Peyer's patch (tissue), 4 donors: ENCODE measurements at regions not wholly inside any gene's neighbourhood (a gene's known extent, or its start where the extent isn't known, plus 50 kb on each side); places are given as distances from the start of the nearest gene placed in this dataset.

Source experiments
- DNase-seq, 3 donors: peaks; one replicate each; pipeline ENCODE4 v3.0.0-alpha.2; 2017 to 2019
- H3K27ac ChIP-seq, 4 donors: fragments of 200-600 bp; sonication (generic); one replicate each; pipeline ENCODE4 v1.5.1; 2016 to 2019
- H3K27me3 ChIP-seq, 2 donors: fragments of 200-600 bp; sonication (generic); one replicate each; pipeline ENCODE4 v1.5.1; 2019
- H3K36me3 ChIP-seq, 3 donors: fragments of 200-600 bp; sonication (generic); one replicate each; pipeline ENCODE4 v1.5.1; 2016 to 2019
- H3K4me1 ChIP-seq, 4 donors: fragments of 200-600 bp; sonication (generic); one replicate each; pipeline ENCODE4 v1.5.1; 2016 to 2019
- H3K4me3 ChIP-seq, 4 donors: fragments of 200-600 bp; sonication (generic); 1 replicate in 3 of 4; 2 replicates in 1 of 4; pipeline ENCODE4 v1.5.1; 2016 to 2019; ENCODE audit warnings: mild to moderate bottlenecking in 1 of 4
- H3K9me3 ChIP-seq, 4 donors: fragments of 200-600 bp; sonication (generic); one replicate each; pipeline ENCODE4 v1.5.1; 2016 to 2019; ENCODE audit warnings: mild to moderate bottlenecking in 1 of 4
- POLR2A ChIP-seq, 2 donors: fragments of 450-650 bp; IDR thresholded peaks; one replicate each; pipeline ENCODE4 v1.5.1; 2017; ENCODE audit warnings: antibody characterized with exemption in 2 of 2, mild to moderate bottlenecking in 2 of 2, moderate library complexity in 2 of 2
- TF ChIP-seq, protein P1 (sequence below), 6 experiments: fragments of 450-650 bp in 4 of 6; fragments of 200-600 bp in 2 of 6; sonication (generic) in 1 of 6; IDR thresholded peaks; one replicate each; pipeline ENCODE4 v1.5.1; 2017 to 2019; ENCODE audit warnings: antibody characterized with exemption in 6 of 6, mild to moderate bottlenecking in 3 of 6, moderate library complexity in 1 of 6

DNA sequence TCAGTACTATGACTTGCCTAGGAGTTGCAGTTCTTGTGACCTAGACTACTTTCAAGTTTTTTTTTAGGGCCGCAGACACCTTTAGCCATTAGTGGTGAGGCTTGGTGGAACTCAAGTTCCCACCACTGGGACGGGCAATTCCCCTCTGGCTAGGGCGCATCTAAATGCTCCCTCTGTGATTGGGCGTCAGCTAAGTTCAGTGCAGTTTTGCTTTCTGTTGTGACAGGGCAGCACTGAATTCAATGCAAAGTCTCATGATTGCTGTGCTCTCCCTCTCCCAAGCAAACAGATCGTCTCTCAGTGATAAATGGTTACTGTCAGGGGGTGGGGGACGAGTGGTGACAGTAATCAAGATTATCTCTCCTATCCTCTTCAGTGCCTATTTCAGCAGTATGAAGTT is 52.7 kb upstream of the FRMPD3 start:
- TF ChIP-seq POLR2A (IDR thresholded peaks at IDR 0.05), result no peak
- TF ChIP-seq, protein P1, sequence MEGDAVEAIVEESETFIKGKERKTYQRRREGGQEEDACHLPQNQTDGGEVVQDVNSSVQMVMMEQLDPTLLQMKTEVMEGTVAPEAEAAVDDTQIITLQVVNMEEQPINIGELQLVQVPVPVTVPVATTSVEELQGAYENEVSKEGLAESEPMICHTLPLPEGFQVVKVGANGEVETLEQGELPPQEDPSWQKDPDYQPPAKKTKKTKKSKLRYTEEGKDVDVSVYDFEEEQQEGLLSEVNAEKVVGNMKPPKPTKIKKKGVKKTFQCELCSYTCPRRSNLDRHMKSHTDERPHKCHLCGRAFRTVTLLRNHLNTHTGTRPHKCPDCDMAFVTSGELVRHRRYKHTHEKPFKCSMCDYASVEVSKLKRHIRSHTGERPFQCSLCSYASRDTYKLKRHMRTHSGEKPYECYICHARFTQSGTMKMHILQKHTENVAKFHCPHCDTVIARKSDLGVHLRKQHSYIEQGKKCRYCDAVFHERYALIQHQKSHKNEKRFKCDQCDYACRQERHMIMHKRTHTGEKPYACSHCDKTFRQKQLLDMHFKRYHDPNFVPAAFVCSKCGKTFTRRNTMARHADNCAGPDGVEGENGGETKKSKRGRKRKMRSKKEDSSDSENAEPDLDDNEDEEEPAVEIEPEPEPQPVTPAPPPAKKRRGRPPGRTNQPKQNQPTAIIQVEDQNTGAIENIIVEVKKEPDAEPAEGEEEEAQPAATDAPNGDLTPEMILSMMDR (IDR thresholded peaks at IDR 0.05), result no peak
- Histone ChIP-seq H3K27ac (no peak overlapping the region), H3K27me3 (no peaks in the 10 kb centered on the region), H3K36me3 (no peaks in the 10 kb centered on the region), H3K4me3 (no peak overlapping the region), H3K4me1 (no peaks in the 10 kb centered on the region), H3K9me3 (no peaks in the 10 kb centered on the region)
- no peak for DNase-seq

DNA sequence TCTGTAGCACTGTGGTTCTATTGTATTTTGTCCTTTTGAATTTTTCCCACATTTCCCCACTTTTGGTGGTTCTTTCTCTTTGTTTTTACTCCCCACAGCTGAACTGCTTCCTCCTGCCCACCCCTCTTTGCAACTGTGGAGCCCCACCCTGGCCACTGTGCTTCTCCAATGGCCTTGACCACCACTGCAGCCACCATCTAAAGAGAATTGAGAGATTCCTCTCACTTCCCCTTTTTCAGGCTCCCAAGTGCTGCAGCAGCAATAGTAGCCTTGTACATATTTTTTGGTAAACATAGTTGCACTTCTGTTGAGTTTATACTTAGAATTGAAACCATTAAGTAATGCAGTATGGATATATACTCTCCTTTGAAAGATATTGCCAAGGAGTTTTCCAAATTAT is 51.3 kb upstream of the FRMPD3 start:
- Histone ChIP-seq H3K9me3 (no peaks in the 10 kb centered on the region), H3K27me3 (no peaks in the 10 kb centered on the region), H3K4me3 (no peak overlapping the region), H3K27ac (no peak overlapping the region), H3K4me1 (no peaks in the 10 kb centered on the region), H3K36me3 (no peaks in the 10 kb centered on the region)
- no peak for DNase-seq
- TF ChIP-seq POLR2A (IDR thresholded peaks at IDR 0.05), result no peak
- TF ChIP-seq, protein P1 (IDR thresholded peaks at IDR 0.05), result no peak
